ENCODE measurements at regions not wholly inside any gene's neighbourhood (a gene's known extent, or its start where the extent isn't known, plus 50 kb on each side); places are given as distances from the start of the nearest gene placed in this dataset.
"Not testable (repeated sequence)": the region's sequence is repeated elsewhere in the genome, so short reads cannot be mapped to it uniquely, and the experiment has no call there.

DNA sequence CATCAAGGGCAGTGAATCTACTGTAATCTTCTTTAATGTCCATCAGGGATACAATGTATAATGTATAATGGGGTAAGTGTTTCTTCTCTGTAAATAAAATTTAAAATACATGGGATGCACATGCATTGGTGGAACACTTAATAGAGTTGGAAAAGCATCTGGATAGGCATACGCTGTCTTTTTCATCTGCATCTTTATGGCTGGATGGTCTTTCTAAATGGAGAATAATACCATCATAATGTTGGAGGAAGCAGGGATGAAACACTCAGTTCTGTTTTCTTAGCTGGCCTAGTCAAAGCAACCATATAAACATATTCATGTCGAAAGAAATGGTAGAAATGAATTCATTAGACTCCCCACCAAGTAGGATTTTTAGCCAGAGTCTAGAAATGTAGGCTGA lies 202.8 kb downstream of the CDCA7 start:
- TF ChIP-seq ZNF384 (IDR thresholded peaks at IDR 0.05) (no peak), BHLHE40 (IDR thresholded peaks at IDR 0.05; ENCODE audit: borderline replicate concordance) (no peak), CTBP1 (IDR thresholded peaks at IDR 0.05; ENCODE audit: borderline replicate concordance) (no peak), FOXM1 (IDR thresholded peaks at IDR 0.05; ENCODE audit: borderline replicate concordance) (no peak), L3MBTL2 (conservative IDR thresholded peaks at IDR 0.05) (no peak), LEF1 (IDR thresholded peaks at IDR 0.05; ENCODE audit: borderline replicate concordance) (no peak), SP1 (IDR thresholded peaks at IDR 0.05) (no peak), NFRKB (IDR thresholded peaks at IDR 0.05) (no peak), PKNOX1 (IDR thresholded peaks at IDR 0.05) (no peak), FOXA1 (IDR thresholded peaks at IDR 0.05) (no peak), HDGF (IDR thresholded peaks at IDR 0.05; ENCODE audit: borderline replicate concordance) (no peak), TARDBP (IDR thresholded peaks at IDR 0.05) (no peak), ELF4 (IDR thresholded peaks at IDR 0.05) (no peak)
- POLR2A ChIA-PET = no interaction called here
- no peak for DNase-seq (ENCODE audit: extremely low spot score)
- CTCF ChIA-PET = interaction anchor here (2.2 kb wide), 1 partner anchor 10 kb away, joined by 9 read pairs; no protein-coding TSS in a partner anchor

GRCh38 chr2:173567493-173567892 lies 212.8 kb downstream of the CDCA7 start:
- no peak for TF ChIP-seq ARNT (IDR thresholded peaks at IDR 0.05)
- TF ChIP-seq TARDBP (IDR thresholded peaks at IDR 0.05) = no peak
- TF ChIP-seq NFRKB (IDR thresholded peaks at IDR 0.05) = no peak
- TF ChIP-seq SP1 (IDR thresholded peaks at IDR 0.05) = no peak
- TF ChIP-seq CTBP1 (IDR thresholded peaks at IDR 0.05; ENCODE audit: borderline replicate concordance) = no peak
- TF ChIP-seq FOXM1 (IDR thresholded peaks at IDR 0.05; ENCODE audit: borderline replicate concordance) = no peak
- TF ChIP-seq FOXA1 (IDR thresholded peaks at IDR 0.05) = no peak
- TF ChIP-seq PKNOX1 (IDR thresholded peaks at IDR 0.05) = no peak
- TF ChIP-seq FOXK2 (IDR thresholded peaks at IDR 0.05) = no peak
- no peak for TF ChIP-seq LEF1 (IDR thresholded peaks at IDR 0.05; ENCODE audit: borderline replicate concordance)
- ChIA-PET POLR2A (interaction anchor here (2.1 kb wide), 1 partner anchor 167 kb away, joined by 5 read pairs; no protein-coding TSS in a partner anchor), CTCF (interaction anchor here (0.8 to 5.1 kb wide), 9 partner anchors 9 to 183 kb away, joined by 3 to 42 read pairs (median 4); no protein-coding TSS in a partner anchor)
- no peak for DNase-seq (ENCODE audit: extremely low spot score)

DNA sequence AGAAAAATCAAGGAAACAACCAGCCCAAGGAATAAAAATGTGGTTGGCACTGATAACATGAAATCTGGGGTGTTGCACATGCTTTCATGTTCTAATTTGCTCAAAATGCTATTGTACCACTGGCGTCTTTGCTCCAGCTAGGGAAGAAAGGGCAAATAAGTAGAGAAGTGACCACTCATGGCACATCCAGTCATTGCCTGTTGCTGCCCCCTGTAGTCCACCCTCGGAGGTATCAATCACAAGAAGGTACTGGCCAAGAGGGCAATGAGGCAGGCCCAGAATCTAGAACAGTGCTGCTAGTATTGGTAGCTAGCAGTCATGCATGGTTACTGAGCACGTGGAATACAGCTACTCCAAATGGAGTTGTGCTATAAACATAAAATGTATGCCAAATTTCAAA lies 213.4 kb downstream of the CDCA7 start:
- POLR2A ChIA-PET = interaction anchor here (0.5 to 2.1 kb wide), 2 partner anchors 13 to 167 kb away, joined by 3 to 5 read pairs; no protein-coding TSS in a partner anchor
- TF ChIP-seq NFRKB (IDR thresholded peaks at IDR 0.05) (no peak), FOXA1 (IDR thresholded peaks at IDR 0.05) (no peak), SP1 (IDR thresholded peaks at IDR 0.05) (no peak), FOXM1 (IDR thresholded peaks at IDR 0.05; ENCODE audit: borderline replicate concordance) (no peak), BHLHE40 (IDR thresholded peaks at IDR 0.05; ENCODE audit: borderline replicate concordance) (no peak), PKNOX1 (IDR thresholded peaks at IDR 0.05) (0 out of 2 replicates have a peak, but pooled peaks have one; percentile 8)
- peak; percentile 50 for DNase-seq (ENCODE audit: extremely low spot score)
- CTCF ChIA-PET = interaction anchor here (0.5 to 5.1 kb wide), 12 partner anchors 9 to 773 kb away, joined by 3 to 42 read pairs (median 4); no protein-coding TSS in a partner anchor

DNA sequence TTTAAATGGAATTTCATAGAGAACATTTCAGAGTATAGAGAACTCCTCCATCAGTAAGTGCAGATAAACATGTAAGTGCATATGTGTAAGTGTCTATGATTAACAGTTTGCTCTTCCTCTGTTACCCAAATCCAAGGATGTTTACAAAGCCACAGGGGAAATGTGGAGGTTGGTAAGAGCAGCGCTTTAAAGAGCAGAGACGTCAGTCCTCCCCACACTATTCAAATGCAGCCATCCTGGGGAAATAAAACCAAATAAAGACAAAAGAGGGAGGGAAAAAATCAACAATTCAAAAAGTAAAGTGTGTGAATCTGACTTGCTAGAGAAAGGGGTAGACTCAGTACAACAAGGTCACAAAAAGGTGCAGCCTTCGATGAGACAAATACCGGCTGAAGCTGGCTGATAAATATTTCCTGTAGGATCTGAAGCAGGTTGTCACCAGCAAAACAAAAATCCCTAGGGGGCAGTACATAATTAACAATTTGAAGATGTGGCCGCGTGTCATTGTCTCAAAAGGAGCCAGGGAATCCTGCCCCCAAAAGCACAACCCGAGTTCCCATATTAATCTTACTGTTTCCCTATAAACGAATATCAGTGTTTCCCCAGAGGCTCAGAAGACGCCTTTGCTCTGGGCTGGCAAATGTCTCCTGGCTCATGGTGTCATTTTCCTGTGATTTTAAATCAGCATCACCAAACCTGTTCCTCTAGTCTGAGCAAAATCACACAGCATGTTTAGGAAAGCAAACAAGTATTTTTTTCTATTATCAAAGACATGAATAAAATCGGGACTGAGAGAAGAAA lies 216.5 kb downstream of the CDCA7 start:
- POLR2A ChIA-PET = no interaction called here
- DNase-seq (ENCODE audit: extremely low spot score) = peak; percentile 37
- TF ChIP-seq L3MBTL2 (conservative IDR thresholded peaks at IDR 0.05) (peak; percentile 31; the same call in 1 of the 2 replicates), ZNF384 (IDR thresholded peaks at IDR 0.05) (no peak), SUZ12 (IDR thresholded peaks at IDR 0.05) (no peak)
- CTCF ChIA-PET = interaction anchor here (5.1 kb wide), 1 partner anchor 170 kb away, joined by 42 read pairs; no protein-coding TSS in a partner anchor

DNA sequence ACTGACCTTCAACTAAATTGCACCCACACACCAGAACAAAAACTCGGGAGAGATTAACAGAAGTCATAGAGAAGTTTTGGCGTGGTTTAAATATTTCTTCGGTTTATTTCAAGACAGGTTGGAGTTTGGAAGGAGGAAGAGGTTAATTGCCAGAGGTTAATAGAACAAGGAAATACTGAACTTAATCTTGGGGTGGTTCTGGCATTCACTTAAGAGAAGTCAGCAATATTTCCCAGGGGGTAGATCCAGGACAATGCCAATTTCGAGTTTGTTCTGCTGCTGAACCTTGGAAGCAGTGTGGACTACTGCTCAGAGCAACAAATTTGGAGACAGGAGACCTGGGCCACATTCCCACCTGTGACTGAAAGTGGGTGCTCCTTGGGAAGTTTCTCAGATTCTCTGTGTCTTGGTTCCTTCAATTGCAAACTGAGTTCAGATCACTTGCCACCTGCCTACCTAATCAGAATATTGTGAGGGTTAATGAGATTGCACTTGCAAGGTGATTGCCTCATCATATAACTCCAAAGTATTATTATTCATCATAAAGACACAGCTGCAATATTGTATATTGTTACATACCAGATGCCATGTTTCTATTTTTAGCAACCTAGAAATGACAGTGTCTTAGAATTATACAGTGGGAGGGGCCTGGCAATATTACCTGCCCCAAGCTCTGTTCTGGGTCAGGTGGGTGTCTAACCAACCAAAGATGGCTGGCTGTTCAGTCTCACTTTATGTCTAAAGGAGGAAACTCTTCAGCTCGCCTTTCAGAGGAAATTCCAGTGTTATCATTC lies 217.4 kb downstream of the CDCA7 start:
- no peak for DNase-seq (ENCODE audit: extremely low spot score)
- TF ChIP-seq FOXK2 (IDR thresholded peaks at IDR 0.05) (no peak), ZNF384 (IDR thresholded peaks at IDR 0.05) (no peak), L3MBTL2 (conservative IDR thresholded peaks at IDR 0.05) (no peak), CTBP1 (IDR thresholded peaks at IDR 0.05; ENCODE audit: borderline replicate concordance) (no peak), NFRKB (IDR thresholded peaks at IDR 0.05) (no peak), HDGF (IDR thresholded peaks at IDR 0.05; ENCODE audit: borderline replicate concordance) (no peak), SP1 (IDR thresholded peaks at IDR 0.05) (no peak)
- ChIA-PET POLR2A (no interaction called here), CTCF (interaction anchor here (0.6 kb wide), 1 partner anchor 106 kb away, joined by 3 read pairs; no protein-coding TSS in a partner anchor)

GRCh38 chr2:173572848-173573247 lies 218.2 kb downstream of the CDCA7 start:
- no peak for DNase-seq (ENCODE audit: extremely low spot score)
- POLR2A ChIA-PET = no interaction called here
- TF ChIP-seq TARDBP (IDR thresholded peaks at IDR 0.05) (no peak), FOXK2 (IDR thresholded peaks at IDR 0.05) (no peak), PKNOX1 (IDR thresholded peaks at IDR 0.05) (no peak), NFRKB (IDR thresholded peaks at IDR 0.05) (no peak), CTBP1 (IDR thresholded peaks at IDR 0.05; ENCODE audit: borderline replicate concordance) (no peak), HDGF (IDR thresholded peaks at IDR 0.05; ENCODE audit: borderline replicate concordance) (no peak), SP1 (IDR thresholded peaks at IDR 0.05) (no peak), ZNF384 (IDR thresholded peaks at IDR 0.05) (no peak), BHLHE40 (IDR thresholded peaks at IDR 0.05; ENCODE audit: borderline replicate concordance) (no peak), FOXM1 (IDR thresholded peaks at IDR 0.05; ENCODE audit: borderline replicate concordance) (no peak), L3MBTL2 (conservative IDR thresholded peaks at IDR 0.05) (no peak), SUZ12 (IDR thresholded peaks at IDR 0.05) (no peak), ARNT (IDR thresholded peaks at IDR 0.05) (no peak), ELF4 (IDR thresholded peaks at IDR 0.05) (no peak), LEF1 (IDR thresholded peaks at IDR 0.05; ENCODE audit: borderline replicate concordance) (no peak)
- CTCF ChIA-PET = interaction anchor here (0.6 kb wide), 1 partner anchor 107 kb away, joined by 3 read pairs; no protein-coding TSS in a partner anchor

DNA sequence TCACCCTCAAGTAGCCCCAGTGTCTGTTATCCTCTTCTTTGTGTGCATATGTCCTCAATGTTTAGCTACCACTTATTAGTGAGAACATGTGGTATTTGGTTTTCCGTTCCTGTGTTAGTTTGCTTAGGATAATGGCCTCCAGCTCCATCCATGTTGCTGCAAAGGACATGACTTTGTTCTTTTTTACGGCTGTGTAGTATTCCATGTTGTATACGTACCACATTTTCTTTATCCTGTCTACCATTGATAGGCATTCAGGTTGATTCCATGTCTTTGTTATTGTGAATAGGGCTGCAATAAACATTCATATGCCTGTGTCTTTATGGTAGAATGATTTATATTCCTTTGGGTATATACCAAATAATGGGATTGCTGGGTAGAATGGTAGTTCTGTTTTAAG lies 219.1 kb downstream of the CDCA7 start:
- CTCF ChIA-PET = interaction anchor here (0.6 to 1.0 kb wide), 2 partner anchors 262 to 767 kb away, joined by 3 read pairs; no protein-coding TSS in a partner anchor
- DNase-seq (ENCODE audit: extremely low spot score); POLR2A ChIA-PET: not testable (repeated sequence)
